ENCODE measurements at regions not wholly inside any gene's neighbourhood (a gene's known extent, or its start where the extent isn't known, plus 50 kb on each side); places are given as distances from the start of the nearest gene placed in this dataset.

DNA sequence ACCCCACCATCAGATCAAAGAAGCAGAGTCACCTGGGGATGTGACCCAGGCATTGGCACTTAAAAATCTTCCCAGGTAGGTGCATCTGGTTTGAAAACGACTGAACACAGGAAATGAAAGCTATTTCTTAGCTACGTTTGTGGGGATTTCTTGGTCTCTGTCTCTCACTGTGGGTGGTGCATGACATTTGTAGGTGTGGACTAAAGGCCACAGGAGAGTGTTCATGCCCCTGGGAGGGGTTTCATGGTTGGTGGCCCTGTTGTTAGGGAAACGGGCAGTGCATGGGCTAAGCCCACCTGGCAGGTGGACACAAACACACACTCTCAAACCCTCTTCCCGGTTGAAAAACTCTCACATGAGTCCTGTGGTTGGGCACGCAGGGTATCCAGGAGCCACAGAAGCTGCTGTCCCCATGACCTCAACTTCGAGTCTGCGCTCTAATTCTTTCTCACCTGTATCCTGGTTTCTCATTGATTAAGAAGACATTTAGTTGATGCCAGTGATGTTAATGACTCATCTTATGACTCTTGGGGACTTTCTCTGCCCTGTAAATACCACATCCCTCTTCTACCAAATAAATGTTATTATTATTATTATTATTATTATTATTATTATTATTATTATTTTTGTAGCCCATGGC is 119.4 kb downstream of the MRPS6 start:
- DNase-seq (ENCODE audit: low read depth in 1 of 2, low spot score in 1 of 2), result no peak

DNA sequence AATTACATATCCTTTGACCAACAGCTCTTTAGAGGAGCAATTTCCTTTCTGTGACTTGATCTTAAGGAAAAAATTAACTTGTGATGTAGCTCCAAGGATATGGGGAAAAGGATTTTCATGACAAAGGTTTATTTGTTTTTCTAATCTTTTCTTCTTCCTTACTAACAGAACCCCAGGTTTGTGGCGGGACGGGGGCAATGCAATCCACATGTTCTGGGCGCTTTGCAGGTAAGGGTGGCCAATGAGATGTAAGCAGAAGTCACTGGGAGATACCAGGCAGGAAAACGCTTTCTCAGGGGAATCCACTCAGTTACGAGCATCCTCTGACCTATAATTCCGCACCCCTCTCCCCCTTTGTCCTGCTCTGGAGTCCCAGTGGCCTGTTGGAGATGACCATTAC is 122.0 kb downstream of the MRPS6 start:
- no peak for DNase-seq (ENCODE audit: low read depth in 1 of 2, low spot score in 1 of 2)

DNA sequence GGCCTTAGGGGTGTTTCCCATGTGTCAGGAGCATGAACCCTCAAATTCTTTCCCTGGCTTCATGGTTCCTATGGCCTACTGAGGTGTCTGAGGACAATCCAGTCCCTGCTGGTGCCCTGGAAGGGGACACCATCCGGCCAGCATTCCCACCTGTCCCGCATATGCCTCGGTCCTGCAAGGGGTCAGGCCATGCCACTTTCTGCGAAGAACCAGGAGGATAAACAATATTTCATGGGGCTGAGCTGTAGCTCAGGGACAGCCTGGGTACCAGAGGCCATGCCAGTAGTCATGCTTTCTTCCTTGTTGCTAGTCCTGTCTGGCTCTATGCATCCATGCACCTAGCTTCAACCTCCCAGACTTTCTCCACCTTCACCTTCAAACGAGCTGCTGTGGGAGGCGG is 123.6 kb downstream of the MRPS6 start:
- no peak for DNase-seq (ENCODE audit: low read depth in 1 of 2, low spot score in 1 of 2)

DNA sequence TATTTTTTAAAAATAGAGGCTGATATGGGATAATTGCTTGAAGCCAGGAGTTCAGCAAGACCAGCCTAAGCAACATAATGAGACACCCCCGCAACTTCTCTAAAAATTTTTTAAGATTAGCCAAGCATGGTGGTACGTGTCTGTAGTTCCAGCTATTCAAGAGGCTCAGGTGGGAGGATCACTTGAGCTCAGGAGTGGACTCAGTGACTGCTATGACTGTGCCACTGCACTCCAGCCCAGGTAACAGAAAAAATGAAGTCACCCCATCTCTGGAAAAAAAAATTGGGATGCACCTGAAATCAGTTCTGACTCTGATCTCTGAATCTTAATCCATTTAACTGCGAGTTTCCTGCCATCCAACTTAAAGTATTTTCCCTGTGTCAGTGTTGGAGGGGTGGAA is 124.2 kb downstream of the MRPS6 start:
- no peak for DNase-seq (ENCODE audit: low read depth in 1 of 2, low spot score in 1 of 2)

DNA sequence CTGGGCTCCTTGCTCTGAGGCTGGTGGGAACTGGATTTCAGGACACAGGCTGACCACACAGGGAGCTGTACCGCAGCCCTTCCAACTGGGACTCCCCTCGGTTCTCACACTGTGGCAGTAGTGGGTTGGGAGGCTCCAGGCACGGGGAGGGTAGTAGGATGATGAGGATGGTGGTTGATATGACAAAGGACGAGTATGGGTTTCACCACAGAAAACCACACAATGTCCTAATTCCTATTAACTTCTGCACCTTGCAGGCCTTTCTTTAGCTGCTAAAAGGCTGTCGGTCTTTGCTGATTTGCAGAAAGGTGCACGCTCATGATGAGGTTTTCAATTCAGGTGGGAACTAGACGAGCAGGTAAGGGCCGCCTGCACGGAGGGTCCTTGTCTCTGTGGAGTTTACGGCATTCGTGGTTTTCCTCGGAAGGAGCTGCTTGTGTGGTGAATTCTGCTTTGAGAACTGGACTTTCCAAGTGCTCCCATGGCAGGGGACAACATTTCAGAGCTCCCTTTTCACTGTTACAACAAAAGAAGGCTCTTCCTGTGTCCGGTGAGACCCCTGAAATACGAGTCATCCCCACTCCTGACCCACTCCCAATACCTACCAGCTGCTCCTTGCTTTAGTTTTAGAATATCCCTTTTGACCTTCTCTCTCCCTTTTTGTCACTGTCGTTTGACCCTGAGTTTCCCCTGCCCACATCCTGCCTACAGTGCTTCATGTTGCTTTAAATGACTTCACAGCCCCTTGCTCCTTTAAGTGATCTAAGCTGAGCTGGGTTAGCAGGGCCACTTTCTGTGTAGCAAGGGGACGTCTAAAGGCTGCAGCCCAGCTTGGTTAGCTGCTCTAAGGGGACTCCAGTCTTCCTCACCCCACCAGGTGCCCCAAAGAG is 125.1 kb downstream of the MRPS6 start:
- no peak for DNase-seq (ENCODE audit: low read depth in 1 of 2, low spot score in 1 of 2)

DNA sequence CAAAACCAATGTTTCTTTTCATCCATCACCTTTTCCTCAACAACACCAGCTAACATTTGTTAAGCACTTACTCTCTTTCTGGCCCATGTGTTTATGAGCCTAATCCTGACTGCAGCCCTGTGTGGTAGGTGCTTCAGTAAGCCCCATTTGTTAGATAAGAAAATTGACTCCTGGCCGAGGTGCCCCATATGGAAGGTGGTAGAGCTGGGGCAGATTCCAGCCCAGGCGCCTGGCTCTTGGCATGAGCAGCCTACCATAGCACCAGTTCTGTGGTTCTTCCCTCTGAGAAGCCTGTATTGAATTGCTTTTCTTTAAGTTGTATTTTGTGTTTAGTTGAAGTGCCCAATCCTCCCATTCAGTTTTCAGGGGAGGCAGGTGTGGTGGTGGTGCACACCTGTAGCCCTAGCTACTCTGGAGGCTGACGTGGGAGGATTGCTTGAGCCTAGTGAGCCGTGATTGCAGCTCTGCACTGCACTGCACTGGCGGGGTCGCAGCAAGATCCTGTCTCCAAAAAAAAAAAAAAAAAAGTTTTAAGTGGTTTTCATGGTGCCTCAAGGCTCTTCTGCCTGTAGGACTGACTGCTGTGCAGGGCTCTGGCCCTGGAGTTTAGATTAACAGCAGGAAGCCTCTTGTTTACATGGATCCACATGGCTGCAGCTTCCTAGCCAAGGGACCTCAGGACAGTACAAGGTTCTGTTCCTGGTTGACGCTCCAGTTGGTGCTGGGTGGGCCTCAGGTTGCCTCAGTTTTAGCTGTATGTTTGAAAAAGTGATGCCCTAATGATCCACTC is 125.9 kb downstream of the MRPS6 start:
- no peak for DNase-seq (ENCODE audit: low read depth in 1 of 2, low spot score in 1 of 2)

DNA sequence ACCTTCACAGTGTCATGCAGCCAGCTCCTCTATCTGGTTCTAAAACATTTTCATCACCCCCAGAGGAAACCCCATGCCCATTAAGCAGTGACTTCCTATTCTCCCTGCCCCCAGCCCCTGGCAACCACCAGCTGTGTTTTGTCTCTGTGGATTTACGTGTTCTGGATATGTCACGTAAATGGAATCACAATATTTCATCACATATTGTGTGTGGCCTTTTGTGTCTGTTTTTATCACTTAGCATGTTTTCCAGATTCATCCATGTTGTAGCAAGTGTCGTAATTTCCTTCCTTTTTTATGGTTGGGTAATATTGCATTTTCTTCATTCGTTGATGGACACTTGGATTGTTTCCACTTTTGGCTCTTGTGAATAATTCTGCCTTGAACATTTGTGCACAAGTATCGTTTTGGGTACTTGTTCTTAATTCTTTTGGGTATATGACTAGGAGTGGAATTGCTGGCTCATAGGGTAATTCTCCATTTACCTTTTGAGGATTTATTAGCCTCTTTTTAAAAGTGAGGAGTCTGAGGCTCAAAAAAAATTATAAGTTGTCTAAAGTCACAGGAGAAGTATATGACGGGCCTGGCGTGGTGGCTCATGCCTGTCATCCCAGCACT is 127.0 kb downstream of the MRPS6 start:
- no peak for DNase-seq (ENCODE audit: low read depth in 1 of 2, low spot score in 1 of 2)

DNA sequence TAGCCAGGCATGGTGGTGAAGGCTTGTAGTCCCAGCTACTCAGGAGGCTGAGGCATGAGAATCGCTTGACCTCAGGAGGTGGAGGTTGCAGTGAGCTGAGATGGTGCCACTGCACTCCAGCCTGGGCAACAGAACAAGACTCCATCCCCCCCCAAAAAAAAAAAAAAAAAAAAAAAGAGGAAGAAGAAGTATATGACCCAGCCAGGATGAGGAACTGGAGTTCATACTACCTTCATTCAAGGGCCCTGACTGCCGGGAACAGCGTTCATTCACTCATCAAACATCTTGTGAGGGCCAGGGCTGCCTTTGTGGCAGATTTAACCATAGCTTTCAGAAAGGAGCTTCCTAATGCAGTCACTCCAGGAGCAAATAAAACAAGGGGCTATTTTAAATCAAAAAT is 127.6 kb downstream of the MRPS6 start:
- DNase-seq (ENCODE audit: low read depth in 1 of 2, low spot score in 1 of 2), result no peak

DNA sequence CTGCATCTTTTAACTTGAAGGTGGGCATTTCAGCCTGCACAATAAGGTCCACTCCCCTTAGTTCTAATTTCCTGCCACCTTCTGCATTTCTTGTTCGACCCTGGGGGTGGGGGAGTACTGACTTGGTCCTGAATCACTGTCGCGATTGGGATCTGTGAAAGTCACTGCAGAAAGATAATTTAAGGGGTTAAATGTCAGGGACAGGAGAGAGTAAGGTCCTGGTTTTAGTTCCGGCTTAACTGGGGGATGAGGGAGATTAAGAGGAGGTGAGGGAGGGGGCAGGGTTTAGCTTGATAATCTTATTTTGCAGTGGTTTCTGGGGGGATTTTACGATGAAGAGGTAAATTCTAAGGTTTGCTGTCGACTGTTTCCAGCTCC is 128.1 kb downstream of the MRPS6 start:
- no peak for DNase-seq (ENCODE audit: low read depth in 1 of 2, low spot score in 1 of 2)

DNA sequence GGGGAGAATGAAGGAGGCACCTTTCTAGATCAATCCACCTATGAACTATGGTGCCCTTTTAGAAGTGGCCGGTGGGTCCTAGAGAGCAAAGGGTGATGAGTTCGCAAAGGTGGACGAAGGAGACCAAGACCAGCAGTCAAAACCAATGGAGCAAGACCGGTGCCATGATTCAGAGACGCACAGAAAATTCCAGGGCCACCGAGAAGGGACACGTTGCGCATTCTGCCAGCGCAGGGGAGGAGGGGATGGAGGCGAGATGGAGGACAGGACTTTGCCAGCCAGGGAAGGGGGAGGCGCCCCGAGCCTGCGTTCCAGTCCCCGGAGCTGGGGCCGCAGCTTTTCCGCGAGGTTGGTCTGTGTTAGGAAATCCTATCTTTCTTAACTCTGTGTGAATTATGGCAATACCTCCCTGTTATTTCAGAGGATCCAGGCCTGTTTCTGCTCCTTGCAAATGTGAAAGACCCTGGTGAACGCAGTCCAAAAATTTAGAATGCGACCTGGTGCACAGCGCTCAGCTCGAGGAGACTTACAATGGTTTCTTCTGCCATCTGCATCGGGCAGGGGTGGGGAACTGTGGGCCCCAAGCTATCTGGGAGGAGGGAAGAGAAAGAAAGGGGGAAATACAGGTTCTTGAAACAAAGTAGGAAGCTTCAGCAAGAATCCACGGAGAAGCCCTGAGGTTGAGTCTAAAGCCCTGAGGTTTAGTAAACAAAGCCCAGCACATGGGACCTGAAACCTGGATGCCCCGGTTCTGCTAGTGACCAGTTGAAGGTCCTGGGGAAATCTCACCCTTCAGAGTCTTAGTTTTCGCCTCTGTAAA is 129.4 kb downstream of the MRPS6 start:
- no peak for DNase-seq (ENCODE audit: low read depth in 1 of 2, low spot score in 1 of 2)

DNA sequence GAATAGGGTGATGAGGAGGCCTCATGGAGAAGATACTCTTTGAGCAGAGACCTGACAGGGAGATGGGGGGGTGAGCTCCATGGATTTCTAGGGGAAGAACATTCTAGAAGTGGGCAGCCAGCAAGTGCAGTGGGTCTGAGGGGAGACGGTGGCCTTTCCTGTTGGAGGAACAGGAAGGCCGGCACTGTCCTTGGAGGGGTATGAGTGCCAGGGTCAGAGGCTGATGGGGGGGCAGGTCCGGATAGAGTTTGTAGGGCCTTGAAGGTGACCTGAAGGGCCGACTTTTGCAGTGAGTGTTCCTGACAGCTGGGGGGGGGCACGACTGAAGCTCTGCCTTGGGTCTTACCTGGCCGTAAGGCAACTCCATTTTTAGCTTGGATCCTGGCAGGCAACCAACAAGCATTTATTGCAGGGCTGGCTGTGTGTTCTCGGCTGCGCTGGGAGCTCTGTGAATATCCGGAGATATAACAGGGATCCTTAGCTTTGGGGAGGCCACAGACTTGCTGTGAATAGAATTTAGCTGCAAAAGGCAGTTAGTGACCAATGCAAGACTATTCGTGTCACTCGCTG is 130.6 kb downstream of the MRPS6 start:
- DNase-seq (ENCODE audit: low read depth in 1 of 2, low spot score in 1 of 2), result no peak

DNA sequence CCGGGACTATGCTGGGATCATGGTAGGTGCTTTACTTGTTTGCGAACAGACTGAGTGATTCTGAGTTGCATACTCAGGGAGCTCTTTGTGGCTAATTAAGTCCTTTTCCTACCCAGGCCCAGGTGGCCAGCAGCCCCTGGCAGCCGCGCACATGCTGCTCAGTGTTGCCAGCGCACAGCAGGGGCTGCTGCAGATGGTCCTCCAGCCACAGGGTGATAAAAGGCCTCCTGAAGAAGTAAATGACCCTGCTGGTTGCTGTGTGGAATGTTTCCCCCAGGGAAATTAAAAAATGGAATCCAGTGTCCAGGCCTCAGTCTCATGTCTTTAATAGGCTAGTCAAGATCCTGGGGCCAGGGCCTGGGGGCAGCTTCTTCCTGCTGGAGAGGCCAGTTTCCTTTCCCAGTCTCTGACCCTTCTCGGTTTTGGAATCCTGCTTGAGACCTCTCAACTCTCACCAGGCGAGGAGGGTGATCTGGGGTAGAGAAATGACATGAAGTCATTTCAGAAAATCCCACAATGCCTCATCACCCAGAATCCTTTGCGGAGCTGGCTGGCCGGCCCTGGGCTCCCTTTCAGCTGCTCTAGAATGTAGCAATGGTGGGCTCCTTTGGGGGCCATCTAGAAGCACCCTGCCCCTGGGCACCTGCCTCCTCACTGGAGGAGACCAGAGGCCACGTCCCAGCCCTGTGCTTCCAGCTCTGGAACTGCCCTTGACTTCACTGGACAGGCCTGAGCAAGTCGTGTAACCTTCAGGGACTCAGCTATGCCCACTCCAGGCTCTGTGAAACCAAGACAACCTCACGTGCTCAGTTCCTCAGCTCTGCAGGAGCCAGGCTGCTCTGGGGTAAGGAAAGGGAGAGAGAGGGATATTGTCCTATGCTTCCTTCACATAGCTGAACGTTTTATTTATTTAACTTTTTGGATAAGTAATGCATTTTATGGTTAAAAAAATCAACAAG is 131.4 kb downstream of the MRPS6 start:
- DNase-seq (ENCODE audit: low read depth in 1 of 2, low spot score in 1 of 2), result no peak

DNA sequence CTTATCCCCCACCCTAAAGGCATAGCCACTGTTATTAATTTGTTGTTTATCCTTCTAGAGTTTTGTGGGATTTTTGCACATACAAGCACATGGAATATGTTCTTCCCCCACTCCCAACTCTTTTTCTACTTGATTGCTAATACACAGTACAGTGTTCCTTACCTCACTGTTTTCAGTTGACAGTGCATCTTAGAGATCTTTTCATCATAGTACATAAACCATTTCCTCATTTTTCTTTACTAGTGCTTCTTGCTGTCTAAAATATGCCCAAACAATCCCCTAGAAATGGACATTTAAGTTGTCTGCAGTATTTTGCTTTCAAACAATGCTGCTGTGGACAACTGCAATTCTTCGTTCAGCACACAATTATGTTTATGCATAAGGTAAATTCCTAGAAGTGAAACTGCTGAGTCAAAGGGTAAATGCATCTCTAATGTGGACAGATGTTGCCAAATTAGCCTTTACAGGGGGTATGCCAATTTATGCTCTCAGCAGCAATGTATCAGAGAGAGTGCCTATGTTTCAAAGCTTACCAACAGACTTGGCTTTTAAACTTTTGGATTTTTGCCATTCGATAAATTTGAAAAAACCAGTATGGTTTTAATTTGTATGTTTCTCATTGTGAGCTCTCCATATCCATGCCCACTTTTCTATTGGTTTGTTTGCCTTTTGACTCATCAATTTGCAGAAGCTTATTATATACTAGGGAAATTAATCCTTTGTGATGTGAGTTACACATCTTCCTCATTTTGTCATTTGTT is 132.6 kb downstream of the MRPS6 start:
- no peak for DNase-seq (ENCODE audit: low read depth in 1 of 2, low spot score in 1 of 2)

DNA sequence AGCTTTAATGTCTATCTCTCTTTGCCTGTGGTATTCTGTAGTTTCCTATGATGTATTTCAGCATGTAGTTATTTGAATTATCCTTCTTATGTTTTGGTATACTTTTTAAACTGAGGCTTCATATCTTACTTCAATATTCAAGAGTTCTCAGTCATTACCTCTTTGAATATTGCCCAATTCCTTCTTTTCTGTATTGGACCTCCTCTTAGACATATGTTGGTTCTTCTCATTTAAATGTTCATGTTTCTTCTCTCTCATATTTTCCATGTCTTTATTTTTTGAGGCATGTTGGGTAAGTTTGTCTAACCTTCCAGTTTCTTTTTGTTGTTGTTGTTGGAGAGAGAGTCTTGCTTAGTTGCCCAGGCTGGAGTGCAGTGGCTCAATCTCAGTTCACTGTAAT is 140.6 kb downstream of the MRPS6 start:
- no peak for DNase-seq (ENCODE audit: low read depth in 1 of 2, low spot score in 1 of 2)

DNA sequence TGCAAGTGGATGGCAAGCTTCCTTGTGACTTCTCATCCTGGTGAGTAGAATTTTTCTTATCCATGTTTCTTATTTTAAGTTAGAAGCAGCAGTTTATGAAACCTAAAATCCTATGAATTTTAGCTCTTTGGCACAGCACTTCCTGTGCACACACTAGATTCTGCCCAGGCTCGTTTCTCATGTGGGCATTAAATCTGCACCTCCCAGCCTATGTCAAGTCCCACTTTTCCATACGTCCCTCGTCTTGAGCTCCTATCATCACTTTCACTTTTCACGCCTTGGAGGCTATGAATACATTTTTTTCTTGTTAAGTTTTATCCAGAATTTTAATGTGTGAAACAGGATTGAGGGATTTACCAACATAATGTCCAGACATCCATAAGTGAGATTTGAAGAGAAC is 142.1 kb downstream of the MRPS6 start:
- no peak for DNase-seq (ENCODE audit: low read depth in 1 of 2, low spot score in 1 of 2)

DNA sequence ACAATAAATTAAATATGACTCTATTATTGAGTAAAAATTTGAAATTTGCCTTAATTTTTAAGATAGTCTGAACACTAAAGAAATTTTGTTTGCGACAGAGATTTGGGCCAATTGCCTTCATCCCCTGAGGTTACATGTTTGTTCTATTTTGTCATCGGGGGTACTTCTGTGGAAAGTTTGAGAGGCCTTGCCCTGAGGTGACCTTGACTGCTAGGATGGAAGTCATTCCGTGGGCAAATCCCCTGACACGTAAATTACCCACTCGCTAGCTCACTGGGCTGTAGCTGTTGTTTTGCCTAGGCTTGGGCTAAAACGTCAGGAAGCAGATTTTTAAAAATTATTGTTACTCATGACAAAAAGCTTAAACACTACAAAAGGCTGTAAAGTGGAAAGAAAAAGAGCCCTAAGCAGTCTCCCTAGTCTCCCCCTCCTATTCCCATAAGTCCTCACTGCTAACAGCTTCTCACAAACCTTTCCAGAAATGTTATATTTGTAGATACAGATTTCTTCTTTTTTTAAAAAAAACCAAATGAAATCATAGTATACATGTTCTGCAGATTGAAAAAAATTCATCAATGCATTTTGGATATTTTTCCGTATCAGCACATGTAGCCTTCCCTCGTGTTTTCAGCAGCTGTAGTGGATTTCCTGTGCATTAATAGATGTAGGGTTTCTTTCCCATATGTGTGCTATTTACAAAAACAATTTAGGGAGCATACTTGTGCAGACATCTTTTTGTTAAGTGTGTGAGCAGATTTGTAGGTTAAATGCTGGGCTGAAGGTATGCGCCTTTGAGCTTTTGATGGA is 142.7 kb downstream of the MRPS6 start:
- DNase-seq (ENCODE audit: low read depth in 1 of 2, low spot score in 1 of 2), result no peak

DNA sequence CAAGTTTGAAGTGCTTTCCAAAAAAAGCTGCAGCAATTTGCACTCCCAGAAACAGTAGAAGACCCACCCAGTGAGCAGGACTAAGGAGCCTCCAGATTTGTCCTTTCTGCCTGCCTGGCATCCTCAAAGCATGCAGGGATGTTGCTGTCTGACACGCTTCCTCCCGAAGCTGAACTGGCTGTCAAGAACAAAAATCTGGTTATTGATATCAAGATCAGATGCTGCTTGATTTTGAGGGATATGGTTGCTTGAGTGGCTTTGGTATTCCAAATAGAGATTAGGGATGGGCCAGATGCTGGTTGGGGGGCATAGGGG is 143.3 kb downstream of the MRPS6 start:
- DNase-seq (ENCODE audit: low read depth in 1 of 2, low spot score in 1 of 2), result no peak

DNA sequence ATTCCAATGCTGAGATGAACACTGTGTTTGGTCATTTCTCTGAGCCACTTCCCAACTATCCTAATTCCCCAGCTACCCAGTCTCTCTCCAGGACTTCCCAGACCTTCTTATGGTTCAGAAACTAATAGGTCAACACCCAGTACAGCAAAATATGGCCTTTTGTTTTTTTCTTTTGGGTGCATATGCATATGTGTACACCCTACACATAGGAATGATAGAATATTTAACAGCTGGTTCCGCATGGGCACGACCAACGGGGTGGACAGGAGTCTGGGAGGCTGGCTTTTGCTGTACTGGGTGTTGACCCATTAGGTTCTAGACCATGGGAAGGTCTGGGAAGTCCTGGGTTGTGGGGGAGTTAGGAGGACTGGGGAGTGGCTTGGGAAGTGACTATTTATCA is 143.9 kb downstream of the MRPS6 start:
- no peak for DNase-seq (ENCODE audit: low read depth in 1 of 2, low spot score in 1 of 2)
